Vagina (tissue), 2 donors: ENCODE measurements at regions not wholly inside any gene's neighbourhood (a gene's known extent, or its start where the extent isn't known, plus 50 kb on each side); places are given as distances from the start of the nearest gene placed in this dataset.

Experiments
- DNase-seq, 2 donors: peaks; one replicate each; pipeline ENCODE4 v3.0.0-alpha.2; 2017; ENCODE audit errors: extremely low spot score in 2 of 2
- H3K27ac ChIP-seq: fragments of 200-600 bp; sonication (generic); one replicate; pipeline ENCODE4 v1.5.1; 2019
- H3K27me3 ChIP-seq: fragments of 200-600 bp; sonication (generic); one replicate; pipeline ENCODE4 v1.5.1; 2019
- H3K36me3 ChIP-seq, 2 donors: fragments of 200-600 bp; sonication (generic); one replicate each; pipeline ENCODE4 v1.5.1; 2017 to 2019
- H3K4me1 ChIP-seq: fragments of 200-600 bp; sonication (generic); one replicate; pipeline ENCODE4 v1.5.1; 2019
- H3K4me3 ChIP-seq, 2 donors: fragments of 200-600 bp; sonication (generic); 1 replicate in 1 of 2; 2 replicates in 1 of 2; pipeline ENCODE4 v1.5.1; 2016 to 2019
- H3K9me3 ChIP-seq: fragments of 200-600 bp; sonication (generic); one replicate; pipeline ENCODE4 v1.5.1; 2019
- POLR2A ChIP-seq, 2 donors: fragments of 450-650 bp; IDR thresholded peaks; one replicate each; pipeline ENCODE4 v1.6.1; 2017; ENCODE audit warnings: antibody characterized with exemption in 2 of 2, mild to moderate bottlenecking in 2 of 2, moderate library complexity in 2 of 2
- POLR2AphosphoS5 ChIP-seq, 2 donors: sonication (generic); formaldehyde crosslinking; IDR thresholded peaks; one replicate each; pipeline ENCODE4 v1.9.0; 2017; ENCODE audit warnings: antibody characterized with exemption in 2 of 2, mild to moderate bottlenecking in 2 of 2, low read depth in 1 of 2; ENCODE audit not compliant: insufficient read depth in 1 of 2
- intact Hi-C: fragments of 100-400 bp; cut with DNase I; formaldehyde crosslinking; loops from one replicate; pipeline ENCODE4 v1.15.1; 2023
- TF ChIP-seq, protein P1 (sequence below), 3 experiments: fragments of 450-650 bp in 2 of 3; fragments of 200-600 bp in 1 of 3; sonication (generic) in 1 of 3; IDR thresholded peaks; one replicate each; pipeline ENCODE4 v1.5.1; 2017 to 2019; ENCODE audit warnings: antibody characterized with exemption in 3 of 3, mild to moderate bottlenecking in 2 of 3, moderate library complexity in 2 of 3

DNA sequence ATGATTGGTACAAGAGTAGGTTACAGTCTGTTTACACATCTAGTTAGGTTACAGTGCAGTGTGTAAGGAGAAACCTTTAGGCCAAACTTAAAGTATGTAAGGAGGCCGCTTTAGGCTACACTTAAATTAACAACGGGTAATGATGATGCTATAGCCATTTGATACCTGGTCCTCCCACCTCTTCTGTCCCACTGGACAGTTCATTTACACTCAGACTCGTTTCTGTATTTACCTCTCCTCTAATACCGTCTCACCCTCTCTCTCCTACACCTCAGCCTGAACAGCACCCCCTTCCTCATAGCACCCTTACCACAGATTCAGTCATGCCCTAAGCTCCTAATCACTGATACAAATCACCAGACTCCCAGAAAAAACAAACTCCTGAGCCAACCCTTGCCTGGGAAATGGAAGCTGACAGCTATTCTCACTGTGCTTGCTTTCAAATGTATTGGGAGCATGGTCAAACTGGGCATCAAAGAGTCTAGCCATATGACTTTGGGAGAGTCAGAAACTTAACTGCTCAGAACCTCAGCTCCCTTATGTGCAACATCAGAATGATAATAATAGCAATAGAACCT lies 241.3 kb upstream of the SETMAR start:
- no peaks in the 10 kb centered on the region for H3K36me3 ChIP-seq
- H3K27me3 ChIP-seq = no peaks in the 10 kb centered on the region
- intact Hi-C loops = no loop called here
- TF ChIP-seq POLR2AphosphoS5 (IDR thresholded peaks at IDR 0.05; ENCODE audit: insufficient read depth in 1 of 2, low read depth in 1 of 2) (no peak), POLR2A (IDR thresholded peaks at IDR 0.05) (no peak)
- TF ChIP-seq, protein P1, sequence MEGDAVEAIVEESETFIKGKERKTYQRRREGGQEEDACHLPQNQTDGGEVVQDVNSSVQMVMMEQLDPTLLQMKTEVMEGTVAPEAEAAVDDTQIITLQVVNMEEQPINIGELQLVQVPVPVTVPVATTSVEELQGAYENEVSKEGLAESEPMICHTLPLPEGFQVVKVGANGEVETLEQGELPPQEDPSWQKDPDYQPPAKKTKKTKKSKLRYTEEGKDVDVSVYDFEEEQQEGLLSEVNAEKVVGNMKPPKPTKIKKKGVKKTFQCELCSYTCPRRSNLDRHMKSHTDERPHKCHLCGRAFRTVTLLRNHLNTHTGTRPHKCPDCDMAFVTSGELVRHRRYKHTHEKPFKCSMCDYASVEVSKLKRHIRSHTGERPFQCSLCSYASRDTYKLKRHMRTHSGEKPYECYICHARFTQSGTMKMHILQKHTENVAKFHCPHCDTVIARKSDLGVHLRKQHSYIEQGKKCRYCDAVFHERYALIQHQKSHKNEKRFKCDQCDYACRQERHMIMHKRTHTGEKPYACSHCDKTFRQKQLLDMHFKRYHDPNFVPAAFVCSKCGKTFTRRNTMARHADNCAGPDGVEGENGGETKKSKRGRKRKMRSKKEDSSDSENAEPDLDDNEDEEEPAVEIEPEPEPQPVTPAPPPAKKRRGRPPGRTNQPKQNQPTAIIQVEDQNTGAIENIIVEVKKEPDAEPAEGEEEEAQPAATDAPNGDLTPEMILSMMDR (IDR thresholded peaks at IDR 0.05) = no peak
- no peaks in the 10 kb centered on the region for H3K9me3 ChIP-seq
- no peak for DNase-seq
- no peak overlapping the region for H3K4me3 ChIP-seq
- no peaks in the 10 kb centered on the region for H3K4me1 ChIP-seq
- no peak overlapping the region for H3K27ac ChIP-seq

DNA sequence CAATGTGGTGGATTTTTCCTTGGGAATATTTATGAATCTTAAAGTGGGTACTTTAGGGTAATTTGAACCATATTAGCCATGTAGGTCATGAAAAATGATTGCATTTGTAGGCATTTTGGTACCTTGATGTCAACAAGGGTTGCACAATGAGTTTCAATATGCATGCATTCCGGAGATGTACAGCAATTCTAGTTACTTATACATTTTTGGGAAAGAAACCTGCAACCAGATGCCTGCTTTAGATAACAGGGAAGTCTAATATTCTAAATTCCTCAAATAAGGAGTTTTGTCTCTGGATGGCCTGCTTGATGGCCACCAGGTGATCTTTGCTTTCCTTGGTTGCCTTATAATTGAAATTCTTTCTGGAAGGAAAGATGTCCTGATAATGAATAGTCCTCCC lies 240.5 kb upstream of the SETMAR start:
- no peak for DNase-seq
- Histone ChIP-seq H3K4me3 (no peak overlapping the region), H3K27ac (no peak overlapping the region), H3K9me3 (no peaks in the 10 kb centered on the region), H3K36me3 (no peaks in the 10 kb centered on the region), H3K27me3 (no peaks in the 10 kb centered on the region), H3K4me1 (no peaks in the 10 kb centered on the region)
- TF ChIP-seq POLR2A (IDR thresholded peaks at IDR 0.05) (no peak), POLR2AphosphoS5 (IDR thresholded peaks at IDR 0.05; ENCODE audit: insufficient read depth in 1 of 2, low read depth in 1 of 2) (no peak)
- TF ChIP-seq, protein P1 (IDR thresholded peaks at IDR 0.05) = no peak
- intact Hi-C loops = no loop called here

DNA sequence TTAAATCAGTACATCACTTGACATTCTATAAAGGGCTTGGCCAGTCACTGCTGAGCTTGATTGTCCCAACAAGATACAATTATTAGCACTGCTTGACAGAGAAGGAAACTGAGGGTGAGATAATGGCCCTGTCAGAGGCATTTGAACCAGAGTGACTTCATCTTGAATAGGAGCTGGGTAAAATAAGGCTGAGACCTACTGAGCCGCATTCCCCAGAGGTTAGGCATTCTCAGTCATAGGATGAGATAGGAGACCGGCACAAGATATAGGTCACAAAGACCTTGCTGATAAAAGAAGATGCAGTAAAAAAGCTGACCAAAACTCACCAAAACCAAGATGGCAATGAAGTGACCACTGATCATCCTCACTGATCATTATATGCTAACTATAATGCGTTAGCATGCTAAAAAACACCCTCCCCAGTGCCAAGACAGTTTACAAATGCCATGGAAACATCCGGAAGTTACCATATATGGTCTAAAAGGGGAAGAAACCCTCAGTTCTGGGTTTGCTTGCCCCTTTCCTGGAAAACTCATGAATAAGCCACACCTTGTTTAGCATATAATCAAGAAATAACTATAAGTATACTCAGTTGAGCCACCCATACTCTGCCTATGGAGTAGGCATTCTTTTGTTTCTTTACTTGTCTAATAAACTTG lies 239.1 kb upstream of the SETMAR start:
- intact Hi-C loops = no loop called here

DNA sequence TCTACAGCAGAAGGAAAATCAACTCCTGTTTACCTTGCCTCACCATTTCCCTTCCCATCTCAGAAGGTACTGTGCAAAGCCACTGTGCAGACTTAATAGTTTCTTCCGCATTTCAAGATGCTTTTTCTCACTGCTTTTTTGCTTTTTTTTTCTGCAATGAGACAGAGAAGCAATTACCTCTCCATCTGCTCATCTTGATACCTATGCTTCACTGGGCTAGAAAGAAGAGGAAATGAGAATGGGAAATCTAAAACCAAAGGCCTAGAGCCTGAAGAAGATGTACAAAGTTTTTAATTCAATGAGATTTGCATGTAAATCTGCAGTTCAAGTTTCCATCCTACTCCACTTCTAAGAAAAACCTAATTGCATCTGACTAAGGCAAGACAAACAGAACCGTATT lies 238.1 kb upstream of the SETMAR start:
- Histone ChIP-seq H3K27me3 (no peaks in the 10 kb centered on the region), H3K4me1 (no peaks in the 10 kb centered on the region), H3K9me3 (no peaks in the 10 kb centered on the region), H3K4me3 (no peak overlapping the region), H3K27ac (no peak overlapping the region), H3K36me3 (no peaks in the 10 kb centered on the region)
- intact Hi-C loops = loop anchor here (5.0 kb wide), 1 partner anchor 1667 kb away; no protein-coding TSS in a partner anchor
- TF ChIP-seq POLR2A (IDR thresholded peaks at IDR 0.05) = no peak
- TF ChIP-seq, protein P1 (IDR thresholded peaks at IDR 0.05) = no peak
- no peak for TF ChIP-seq POLR2AphosphoS5 (IDR thresholded peaks at IDR 0.05; ENCODE audit: insufficient read depth in 1 of 2, low read depth in 1 of 2)
- DNase-seq = no peak

More for the DNA sequence above, 239.1 kb upstream of the SETMAR start:
- no peaks in the 10 kb centered on the region for H3K9me3 ChIP-seq
- DNase-seq = no peak
- no peak overlapping the region for H3K4me3 ChIP-seq
- no peak overlapping the region for H3K27ac ChIP-seq
- no peaks in the 10 kb centered on the region for H3K36me3 ChIP-seq
- no peaks in the 10 kb centered on the region for H3K27me3 ChIP-seq
- TF ChIP-seq, protein P1 (IDR thresholded peaks at IDR 0.05) = no peak
- TF ChIP-seq POLR2AphosphoS5 (IDR thresholded peaks at IDR 0.05; ENCODE audit: insufficient read depth in 1 of 2, low read depth in 1 of 2) = no peak
- TF ChIP-seq POLR2A (IDR thresholded peaks at IDR 0.05) = no peak
- no peaks in the 10 kb centered on the region for H3K4me1 ChIP-seq

DNA sequence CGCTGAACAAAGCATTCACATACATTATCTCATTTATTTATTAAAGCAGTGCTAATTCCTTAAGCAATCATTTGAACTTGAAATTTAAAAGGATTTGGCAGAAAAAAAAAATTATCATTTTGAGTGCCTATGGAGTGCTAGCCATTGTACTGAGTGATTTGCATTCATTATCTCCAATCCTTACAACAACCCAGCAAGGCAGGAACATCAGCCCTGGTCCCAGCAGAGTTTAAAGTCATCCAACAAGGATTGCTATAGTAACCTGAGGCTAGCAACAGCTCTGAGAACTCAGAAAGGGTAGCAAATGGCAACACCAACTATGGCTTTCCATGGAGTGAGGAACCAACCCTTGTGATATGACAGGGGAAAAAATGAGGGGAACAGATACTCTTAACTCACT lies 237.6 kb upstream of the SETMAR start:
- no peak for DNase-seq
- H3K27me3 ChIP-seq = no peaks in the 10 kb centered on the region
- TF ChIP-seq POLR2A (IDR thresholded peaks at IDR 0.05) (no peak), POLR2AphosphoS5 (IDR thresholded peaks at IDR 0.05; ENCODE audit: insufficient read depth in 1 of 2, low read depth in 1 of 2) (no peak)
- TF ChIP-seq, protein P1 (IDR thresholded peaks at IDR 0.05) = no peak
- intact Hi-C loops = loop anchor here (5.0 kb wide), 1 partner anchor 1667 kb away; no protein-coding TSS in a partner anchor
- H3K36me3 ChIP-seq = no peaks in the 10 kb centered on the region
- H3K4me1 ChIP-seq = no peaks in the 10 kb centered on the region
- no peaks in the 10 kb centered on the region for H3K9me3 ChIP-seq
- H3K27ac ChIP-seq = no peak overlapping the region
- H3K4me3 ChIP-seq = no peak overlapping the region
